ENCODE measurements at regions not wholly inside any gene's neighbourhood (a gene's known extent, or its start where the extent isn't known, plus 50 kb on each side); places are given as distances from the start of the nearest gene placed in this dataset.

DNA sequence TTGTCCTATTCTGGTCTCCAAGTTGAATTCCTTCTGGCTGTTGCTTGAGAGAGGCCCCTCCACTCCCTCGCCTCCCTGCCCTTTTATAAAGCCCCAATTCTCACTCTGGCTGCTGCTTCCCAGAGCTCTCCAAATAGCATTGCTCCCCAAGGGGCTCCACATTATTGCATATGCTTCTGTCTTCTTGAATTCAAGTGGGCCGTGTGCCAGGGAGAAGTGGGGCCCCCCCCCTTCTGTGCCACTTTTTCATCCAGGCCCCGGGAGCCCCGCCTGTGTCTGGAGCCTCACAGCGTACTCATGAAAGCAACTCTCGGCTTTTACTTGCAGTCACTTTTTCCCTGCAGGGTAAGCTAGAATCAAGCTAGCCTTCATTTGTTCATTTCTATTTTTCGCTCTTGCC lies 265.1 kb downstream of the CCSER2 start:
- ChIA-PET POLR2A (no interaction called here), CTCF (no interaction called here)
- no peak overlapping the region for H3K4me3 ChIP-seq (ENCODE audit: low read depth, low read length)
- no peaks in the 10 kb centered on the region for H3K9me3 ChIP-seq
- no peaks in the 10 kb centered on the region for H3K4me1 ChIP-seq
- H3K36me3 ChIP-seq (ENCODE audit: control insufficient read depth, insufficient read depth, low read length), result no peaks in the 10 kb centered on the region
- no peak overlapping the region for H3K27ac Mint-ChIP-seq (ENCODE audit: unreplicated experiment)
- intact Hi-C loops (cut with micrococcal nuclease; ENCODE audit: unreplicated experiment), result no loop called here
- TF ChIP-seq, protein P1, sequence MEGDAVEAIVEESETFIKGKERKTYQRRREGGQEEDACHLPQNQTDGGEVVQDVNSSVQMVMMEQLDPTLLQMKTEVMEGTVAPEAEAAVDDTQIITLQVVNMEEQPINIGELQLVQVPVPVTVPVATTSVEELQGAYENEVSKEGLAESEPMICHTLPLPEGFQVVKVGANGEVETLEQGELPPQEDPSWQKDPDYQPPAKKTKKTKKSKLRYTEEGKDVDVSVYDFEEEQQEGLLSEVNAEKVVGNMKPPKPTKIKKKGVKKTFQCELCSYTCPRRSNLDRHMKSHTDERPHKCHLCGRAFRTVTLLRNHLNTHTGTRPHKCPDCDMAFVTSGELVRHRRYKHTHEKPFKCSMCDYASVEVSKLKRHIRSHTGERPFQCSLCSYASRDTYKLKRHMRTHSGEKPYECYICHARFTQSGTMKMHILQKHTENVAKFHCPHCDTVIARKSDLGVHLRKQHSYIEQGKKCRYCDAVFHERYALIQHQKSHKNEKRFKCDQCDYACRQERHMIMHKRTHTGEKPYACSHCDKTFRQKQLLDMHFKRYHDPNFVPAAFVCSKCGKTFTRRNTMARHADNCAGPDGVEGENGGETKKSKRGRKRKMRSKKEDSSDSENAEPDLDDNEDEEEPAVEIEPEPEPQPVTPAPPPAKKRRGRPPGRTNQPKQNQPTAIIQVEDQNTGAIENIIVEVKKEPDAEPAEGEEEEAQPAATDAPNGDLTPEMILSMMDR (IDR thresholded peaks at IDR 0.05; ENCODE audit: insufficient read depth in 1 of 2, low read depth in 1 of 2, low read length in 1 of 2, severe bottlenecking in 1 of 2, unreplicated experiment in 1 of 2), result no peak
- peaks cover 4% of the 10 kb centered on the region for H3K27me3 Mint-ChIP-seq (ENCODE audit: insufficient read depth, unreplicated experiment)
- no peak overlapping the region for H3K4me3 Mint-ChIP-seq (ENCODE audit: unreplicated experiment)
- H3K4me1 Mint-ChIP-seq (ENCODE audit: low read depth, unreplicated experiment), result no peaks in the 10 kb centered on the region
- DNase-seq, result no peak
- H3K9me3 Mint-ChIP-seq (ENCODE audit: unreplicated experiment), result no peaks in the 10 kb centered on the region
- BruUV-seq (replicated peaks), result no TSS peak
- no peaks in the 10 kb centered on the region for H3K36me3 Mint-ChIP-seq (ENCODE audit: insufficient read depth, unreplicated experiment)
- no peaks in the 10 kb centered on the region; the same call in none of the 2 replicates for H3K27me3 ChIP-seq (replicated peaks; ENCODE audit: control insufficient read depth, insufficient read depth, low read length)

DNA sequence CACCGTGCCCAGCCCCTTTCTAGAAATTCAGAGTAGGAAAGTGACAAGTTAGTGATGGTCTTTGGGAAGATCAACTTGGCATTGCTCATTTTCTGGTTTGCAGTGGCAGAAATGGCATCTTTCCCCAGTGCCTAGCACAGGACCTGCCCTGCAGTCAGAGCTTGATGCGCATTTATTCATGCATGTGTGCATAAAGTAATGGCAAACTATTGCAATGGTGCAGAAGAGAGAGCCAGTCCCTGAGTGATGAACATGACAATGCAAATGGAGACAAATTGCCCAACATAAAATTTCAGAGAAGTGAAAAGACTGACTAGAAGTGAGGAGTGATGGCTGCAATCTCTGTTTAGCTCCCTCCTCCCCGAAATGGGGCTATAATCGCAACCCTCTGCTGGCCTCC lies 268.2 kb downstream of the CCSER2 start:
- ChIA-PET POLR2A (no interaction called here), CTCF (no interaction called here)
- Mint-ChIP-seq H3K9me3 (ENCODE audit: unreplicated experiment) (no peaks in the 10 kb centered on the region), H3K4me3 (ENCODE audit: unreplicated experiment) (no peak overlapping the region), H3K36me3 (ENCODE audit: insufficient read depth, unreplicated experiment) (no peaks in the 10 kb centered on the region), H3K27ac (ENCODE audit: unreplicated experiment) (no peak overlapping the region), H3K4me1 (ENCODE audit: low read depth, unreplicated experiment) (no peaks in the 10 kb centered on the region), H3K27me3 (ENCODE audit: insufficient read depth, unreplicated experiment) (no peaks in the 10 kb centered on the region)
- TF ChIP-seq, protein P1 (IDR thresholded peaks at IDR 0.05; ENCODE audit: insufficient read depth in 1 of 2, low read depth in 1 of 2, low read length in 1 of 2, severe bottlenecking in 1 of 2, unreplicated experiment in 1 of 2), result no peak
- no peak for DNase-seq
- Histone ChIP-seq H3K9me3 (no peaks in the 10 kb centered on the region), H3K36me3 (ENCODE audit: control insufficient read depth, insufficient read depth, low read length) (no peaks in the 10 kb centered on the region), H3K4me1 (no peaks in the 10 kb centered on the region), H3K27me3 (replicated peaks; ENCODE audit: control insufficient read depth, insufficient read depth, low read length) (no peaks in the 10 kb centered on the region; the same call in 1 of the 2 replicates), H3K4me3 (ENCODE audit: low read depth, low read length) (no peak overlapping the region)
- intact Hi-C loops (cut with micrococcal nuclease; ENCODE audit: unreplicated experiment), result no loop called here
- no TSS peak for BruUV-seq (replicated peaks)

- CTCF ChIA-PET, result no interaction called here
- H3K4me3 ChIP-seq (ENCODE audit: low read depth, low read length), result no peak overlapping the region
- no peaks in the 10 kb centered on the region for H3K9me3 ChIP-seq
- H3K4me1 ChIP-seq, result no peaks in the 10 kb centered on the region
- H3K27me3 Mint-ChIP-seq (ENCODE audit: insufficient read depth, unreplicated experiment), result peaks cover 2% of the 10 kb centered on the region
- intact Hi-C loops (cut with micrococcal nuclease; ENCODE audit: unreplicated experiment), result no loop called here
- H3K27me3 ChIP-seq (replicated peaks; ENCODE audit: control insufficient read depth, insufficient read depth, low read length), result no peaks in the 10 kb centered on the region; the same call in 1 of the 2 replicates
- H3K36me3 ChIP-seq (ENCODE audit: control insufficient read depth, insufficient read depth, low read length), result no peaks in the 10 kb centered on the region
- H3K36me3 Mint-ChIP-seq (ENCODE audit: insufficient read depth, unreplicated experiment), result no peaks in the 10 kb centered on the region
- no peaks in the 10 kb centered on the region for H3K4me1 Mint-ChIP-seq (ENCODE audit: low read depth, unreplicated experiment)
- no TSS peak for BruUV-seq (replicated peaks)
- TF ChIP-seq, protein P1 (IDR thresholded peaks at IDR 0.05; ENCODE audit: insufficient read depth in 1 of 2, low read depth in 1 of 2, low read length in 1 of 2, severe bottlenecking in 1 of 2, unreplicated experiment in 1 of 2), result no peak
- POLR2A ChIA-PET, result no interaction called here
- no peak overlapping the region for H3K27ac Mint-ChIP-seq (ENCODE audit: unreplicated experiment)
- no peaks in the 10 kb centered on the region for H3K9me3 Mint-ChIP-seq (ENCODE audit: unreplicated experiment)
- no peak overlapping the region for H3K4me3 Mint-ChIP-seq (ENCODE audit: unreplicated experiment)
- no peak for DNase-seq
These were observed 270.9 kb downstream of the CCSER2 start for GRCh38 chr10:84599254-84599653.

Measured in Caco-2 (cell line).